ENCODE measurements at regions not wholly inside any gene's neighbourhood (a gene's known extent, or its start where the extent isn't known, plus 50 kb on each side); places are given as distances from the start of the nearest gene placed in this dataset.

- TF ChIP-seq CTCF (IDR thresholded peaks at IDR 0.05; ENCODE audit: poor library complexity) (peak; percentile 31), EZH2 (IDR thresholded peaks at IDR 0.05; ENCODE audit: borderline replicate concordance) (no peak)
Measured at GRCh38 chr18:11512096-11513025, 97.0 kb upstream of the SLC35G4 start.

Measured in hepatocyte (in vitro differentiated cells).